ENCODE measurements at regions not wholly inside any gene's neighbourhood (a gene's known extent, or its start where the extent isn't known, plus 50 kb on each side); places are given as distances from the start of the nearest gene placed in this dataset.

- no peak for TF ChIP-seq POLR2A (IDR thresholded peaks at IDR 0.05; ENCODE audit: low read depth, low read length)
- TF ChIP-seq POLR2AphosphoS5 (IDR thresholded peaks at IDR 0.05; ENCODE audit: low read depth, low read length), result no peak
- TF ChIP-seq TAF1 (IDR thresholded peaks at IDR 0.05; ENCODE audit: borderline replicate concordance, low read depth, low read length), result no peak
Observed at GRCh38 chr5:153223376-153223775, 267.1 kb upstream of the GRIA1 start.
